GM21529 (cell line): ENCODE measurements at regions not wholly inside any gene's neighbourhood (a gene's known extent, or its start where the extent isn't known, plus 50 kb on each side); places are given as distances from the start of the nearest gene placed in this dataset.
"Not testable (repeated sequence)": the region's sequence is repeated elsewhere in the genome, so short reads cannot be mapped to it uniquely, and the experiment has no call there.

ENCODE experiments used
- ATAC-seq: cut with Tn5 transposase; IDR thresholded peaks from one replicate; pipeline ENCODE4 v1.9.1; 2021; ENCODE audit not compliant: unreplicated experiment

- no peak for ATAC-seq
These were observed 723.2 kb downstream of the CDH18 start for GRCh38 chr5:19264821-19265220.

GRCh38 chr5:19266791-19267190, 721.2 kb downstream of the CDH18 start:
- ATAC-seq, result no peak

GRCh38 chr5:19270153-19270552, 717.8 kb downstream of the CDH18 start:
- ATAC-seq, result no peak

- ATAC-seq, result no peak
These were observed 713.4 kb downstream of the CDH18 start for GRCh38 chr5:19274578-19274977.

- ATAC-seq, result no peak
These were observed 702.7 kb downstream of the CDH18 start for GRCh38 chr5:19285286-19285685.

GRCh38 chr5:19287548-19288277, 700.3 kb downstream of the CDH18 start:
- ATAC-seq, result not testable (repeated sequence)

- ATAC-seq, result not testable (repeated sequence)
These were observed 699.7 kb downstream of the CDH18 start for GRCh38 chr5:19288311-19288710.

GRCh38 chr5:19297934-19298333, 690.1 kb downstream of the CDH18 start:
- no peak for ATAC-seq

GRCh38 chr5:19301271-19301670, 686.7 kb downstream of the CDH18 start:
- no peak for ATAC-seq

- no peak for ATAC-seq
These were observed 673.2 kb downstream of the CDH18 start for GRCh38 chr5:19314840-19315239.

GRCh38 chr5:19319252-19319651, 668.7 kb downstream of the CDH18 start:
- ATAC-seq, result no peak

- ATAC-seq, result no peak
These were observed 665.1 kb downstream of the CDH18 start for GRCh38 chr5:19322716-19323485.

- ATAC-seq, result no peak
These were observed 653.7 kb downstream of the CDH18 start for GRCh38 chr5:19334278-19334677.

- ATAC-seq, result no peak
These were observed 645.1 kb downstream of the CDH18 start for GRCh38 chr5:19342942-19343341.

GRCh38 chr5:19352120-19352519, 635.9 kb downstream of the CDH18 start:
- no peak for ATAC-seq

GRCh38 chr5:19369048-19369447, 619.0 kb downstream of the CDH18 start:
- ATAC-seq, result no peak

GRCh38 chr5:19369561-19369960, 618.4 kb downstream of the CDH18 start:
- ATAC-seq, result no peak

- no peak for ATAC-seq
These were observed 617.2 kb downstream of the CDH18 start for GRCh38 chr5:19370655-19371386.

- ATAC-seq, result no peak
These were observed 599.6 kb downstream of the CDH18 start for GRCh38 chr5:19388391-19388790.

GRCh38 chr5:19401032-19401431, 587.0 kb downstream of the CDH18 start:
- ATAC-seq, result no peak

- ATAC-seq, result no peak
These were observed 581.2 kb downstream of the CDH18 start for GRCh38 chr5:19406576-19407365.
